Thyroid gland (tissue), 4 donors: ENCODE measurements at regions not wholly inside any gene's neighbourhood (a gene's known extent, or its start where the extent isn't known, plus 50 kb on each side); places are given as distances from the start of the nearest gene placed in this dataset.
"Not testable (repeated sequence)": the region's sequence is repeated elsewhere in the genome, so short reads cannot be mapped to it uniquely, and the experiment has no call there.

Experiments
- DNase-seq, 2 donors: peaks; one replicate each; pipeline ENCODE4 v3.0.0-alpha.2; 2019
- H3K27ac ChIP-seq, 3 donors: fragments of 200-600 bp; sonication (generic); 1 replicate in 2 of 3; 2 replicates in 1 of 3; pipeline ENCODE4 v1.5.1; 2016 to 2019; ENCODE audit warnings: mild to moderate bottlenecking in 1 of 3, moderate library complexity in 1 of 3
- H3K27me3 ChIP-seq: fragments of 200-600 bp; sonication (generic); one replicate; pipeline ENCODE4 v1.5.1; 2019
- H3K36me3 ChIP-seq, 2 donors: fragments of 200-600 bp; sonication (generic); one replicate each; pipeline ENCODE4 v1.5.1; 2016 to 2019
- H3K4me1 ChIP-seq, 2 donors: fragments of 200-600 bp; sonication (generic); one replicate each; pipeline ENCODE4 v1.5.1; 2017 to 2019
- H3K4me3 ChIP-seq, 3 donors: fragments of 200-600 bp; sonication (generic); replicated peaks in 1 of 3; 1 replicate in 2 of 3; 2 replicates in 1 of 3; pipeline ENCODE4 v1.5.1; 2016; ENCODE audit warnings: mild to moderate bottlenecking in 1 of 3
- H3K9me3 ChIP-seq: fragments of 200-600 bp; sonication (generic); one replicate; pipeline ENCODE4 v1.5.1; 2017
- CTCF ChIP-seq, 6 experiments: fragments of 200-600 bp in 3 of 6; fragments of 450-650 bp in 3 of 6; sonication (generic) in 3 of 6; IDR thresholded peaks; one replicate each; pipeline ENCODE4 v1.5.1; 2016 to 2019; ENCODE audit warnings: antibody characterized with exemption in 6 of 6, mild to moderate bottlenecking in 2 of 6, inconsistent platforms in 1 of 6, moderate library complexity in 1 of 6
- POLR2A ChIP-seq, 2 donors: fragments of 450-650 bp; IDR thresholded peaks; one replicate each; pipeline ENCODE4 v1.6.1; 2017; ENCODE audit warnings: antibody characterized with exemption in 2 of 2, mild to moderate bottlenecking in 2 of 2, moderate library complexity in 1 of 2
- WGBS, 2 donors: methylation state at CpG; one replicate each; pipeline ENCODE4 v1.1.5; 2017; 5-methylcytosine and 5-hydroxymethylcytosine counted together
- intact Hi-C: fragments of 100-400 bp; cut with DNase I; formaldehyde crosslinking; loops from one replicate; pipeline ENCODE4 v1.15.1; 2023

- WGBS, 2 donors: 57 to 58% methylated on average over 3 of the region's 3 CpGs
- Histone ChIP-seq H3K4me3 (no peak overlapping the region), H3K27me3 (no peaks in the 10 kb centered on the region), H3K4me1 (no peaks in the 10 kb centered on the region), H3K9me3 (no peaks in the 10 kb centered on the region), H3K36me3 (no peaks in the 10 kb centered on the region), H3K27ac (no peak overlapping the region)
- TF ChIP-seq POLR2A (IDR thresholded peaks at IDR 0.05): no peak
- no peak for TF ChIP-seq CTCF (IDR thresholded peaks at IDR 0.05)
- no peak for DNase-seq
- intact Hi-C loops: no loop called here
Observed at GRCh38 chr11:116371146-116371545, 401.6 kb downstream of the BUD13 start.

GRCh38 chr11:116368784-116369183 is 404.0 kb downstream of the BUD13 start:
- DNase-seq: no peak
- H3K27ac ChIP-seq: no peak overlapping the region
- TF ChIP-seq CTCF (IDR thresholded peaks at IDR 0.05) (no peak), POLR2A (IDR thresholded peaks at IDR 0.05) (no peak)
- H3K36me3 ChIP-seq: no peaks in the 10 kb centered on the region
- WGBS, 2 donors: 66 to 67% methylated on average over 5 of the region's 5 CpGs
- no peaks in the 10 kb centered on the region for H3K9me3 ChIP-seq
- H3K27me3 ChIP-seq: no peaks in the 10 kb centered on the region
- intact Hi-C loops: no loop called here
- no peak overlapping the region for H3K4me3 ChIP-seq
- no peaks in the 10 kb centered on the region for H3K4me1 ChIP-seq

GRCh38 chr11:116366980-116367645 is 405.7 kb downstream of the BUD13 start:
- intact Hi-C loops: no loop called here
- WGBS, 2 donors: 48 to 51% methylated on average over 4 of the region's 4 CpGs

GRCh38 chr11:116366451-116366850 is 406.3 kb downstream of the BUD13 start:
- Histone ChIP-seq H3K9me3 (no peaks in the 10 kb centered on the region), H3K27me3 (no peaks in the 10 kb centered on the region), H3K4me3 (no peak overlapping the region), H3K4me1 (no peaks in the 10 kb centered on the region), H3K27ac (no peak overlapping the region), H3K36me3 (no peaks in the 10 kb centered on the region)
- WGBS, 2 donors: 44 to 57% methylated on average over 1 of the region's 1 CpG
- DNase-seq: no peak
- TF ChIP-seq CTCF (IDR thresholded peaks at IDR 0.05) (no peak), POLR2A (IDR thresholded peaks at IDR 0.05) (no peak)
- intact Hi-C loops: no loop called here

More at GRCh38 chr11:116366980-116367645, 405.7 kb downstream of the BUD13 start:
- no peaks in the 10 kb centered on the region for H3K36me3 ChIP-seq
- no peaks in the 10 kb centered on the region for H3K9me3 ChIP-seq
- no peak overlapping the region for H3K27ac ChIP-seq
- no peaks in the 10 kb centered on the region for H3K4me1 ChIP-seq
- no peak for DNase-seq
- no peaks in the 10 kb centered on the region for H3K27me3 ChIP-seq
- TF ChIP-seq CTCF (IDR thresholded peaks at IDR 0.05): no peak
- TF ChIP-seq POLR2A (IDR thresholded peaks at IDR 0.05): no peak
- no peak overlapping the region for H3K4me3 ChIP-seq

GRCh38 chr11:116364925-116365324 is 407.9 kb downstream of the BUD13 start:
- WGBS, 2 donors: 82 to 95% methylated on average over 4 of the region's 4 CpGs
- H3K36me3 ChIP-seq, H3K4me1 ChIP-seq, intact Hi-C loops, DNase-seq, H3K4me3 ChIP-seq, H3K27me3 ChIP-seq, H3K27ac ChIP-seq, H3K9me3 ChIP-seq: not testable (repeated sequence)
